ENCODE measurements at regions not wholly inside any gene's neighbourhood (a gene's known extent, or its start where the extent isn't known, plus 50 kb on each side); places are given as distances from the start of the nearest gene placed in this dataset.
"Not testable (repeated sequence)": the region's sequence is repeated elsewhere in the genome, so short reads cannot be mapped to it uniquely, and the experiment has no call there.

- H3K27ac Mint-ChIP-seq: no peak overlapping the region
- peaks cover 14% of the 10 kb centered on the region for H3K9me3 Mint-ChIP-seq
- no peak overlapping the region for H3K4me3 Mint-ChIP-seq
- TF ChIP-seq CTCF (IDR thresholded peaks at IDR 0.05; ENCODE audit: unreplicated experiment): no peak
- H3K27me3 Mint-ChIP-seq (ENCODE audit: low read depth): no peaks in the 10 kb centered on the region
- H3K4me1 Mint-ChIP-seq: peaks cover 10% of the 10 kb centered on the region
- no peak for DNase-seq (ENCODE audit: low spot score in 2 of 2, unreplicated experiment in 2 of 2)
- no peaks in the 10 kb centered on the region for H3K36me3 Mint-ChIP-seq
These were observed 132.2 kb upstream of the FUNDC1 start for GRCh38 chrX:44674906-44675305.

DNA sequence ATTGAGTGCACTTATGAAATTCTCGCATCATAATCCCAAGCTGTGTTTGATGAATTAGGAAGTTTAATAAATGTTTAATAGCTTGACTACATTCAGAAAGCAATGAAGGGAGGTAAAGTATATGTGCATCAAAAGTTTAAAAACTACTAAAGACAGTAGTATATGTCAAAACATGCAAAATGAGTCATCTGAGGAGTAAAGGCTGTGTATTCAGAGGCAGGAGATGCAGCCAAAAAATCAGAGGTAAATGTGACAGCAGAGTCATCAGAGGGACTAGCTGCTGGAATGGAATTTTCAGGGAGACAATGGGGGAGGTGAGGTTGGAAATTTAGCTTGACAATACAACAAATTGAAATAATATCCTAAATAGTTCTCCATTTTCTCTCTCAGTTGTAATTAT, 127.0 kb upstream of the FUNDC1 start:
- TF ChIP-seq CTCF (IDR thresholded peaks at IDR 0.05; ENCODE audit: unreplicated experiment): no peak
- Mint-ChIP-seq H3K36me3 (no peaks in the 10 kb centered on the region), H3K27ac (no peak overlapping the region), H3K27me3 (ENCODE audit: low read depth) (no peaks in the 10 kb centered on the region), H3K4me3 (no peak overlapping the region), H3K4me1 (peaks cover 3% of the 10 kb centered on the region), H3K9me3 (peaks cover 8% of the 10 kb centered on the region)
- no peak for DNase-seq (ENCODE audit: low spot score in 2 of 2, unreplicated experiment in 2 of 2)

DNA sequence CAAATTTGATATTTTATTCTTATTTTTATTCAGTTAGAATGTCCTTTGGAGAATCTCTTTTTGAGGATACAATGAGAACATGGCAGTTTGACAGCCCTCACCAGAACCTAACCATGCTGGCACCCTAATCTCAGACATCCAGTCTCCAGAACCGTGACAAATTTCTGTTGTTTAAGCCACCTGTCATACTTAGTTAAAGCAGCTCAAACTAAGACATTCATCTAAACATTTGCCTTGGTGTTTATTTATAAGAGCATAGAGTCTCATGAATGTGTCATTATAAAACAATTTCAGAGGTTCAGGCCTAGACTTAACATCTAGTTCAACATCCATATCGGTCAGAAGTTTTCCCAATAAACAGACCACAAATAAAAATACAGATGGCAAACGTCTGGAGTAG, 125.1 kb upstream of the FUNDC1 start:
- DNase-seq (ENCODE audit: low spot score in 2 of 2, unreplicated experiment in 2 of 2): no peak
- H3K4me3 Mint-ChIP-seq: no peak overlapping the region
- no peaks in the 10 kb centered on the region for H3K36me3 Mint-ChIP-seq
- no peaks in the 10 kb centered on the region for H3K27me3 Mint-ChIP-seq (ENCODE audit: low read depth)
- peaks cover 12% of the 10 kb centered on the region for H3K9me3 Mint-ChIP-seq
- H3K4me1 Mint-ChIP-seq: peaks cover 3% of the 10 kb centered on the region
- no peak for TF ChIP-seq CTCF (IDR thresholded peaks at IDR 0.05; ENCODE audit: unreplicated experiment)
- H3K27ac Mint-ChIP-seq: no peak overlapping the region

- H3K9me3 Mint-ChIP-seq: peaks cover 28% of the 10 kb centered on the region
- not testable (repeated sequence) for H3K27me3 Mint-ChIP-seq (ENCODE audit: low read depth); H3K36me3 Mint-ChIP-seq; H3K4me1 Mint-ChIP-seq; H3K4me3 Mint-ChIP-seq; H3K27ac Mint-ChIP-seq; DNase-seq (ENCODE audit: low spot score in 2 of 2, unreplicated experiment in 2 of 2)
These were observed 115.1 kb upstream of the FUNDC1 start for GRCh38 chrX:44657718-44658246.

DNA sequence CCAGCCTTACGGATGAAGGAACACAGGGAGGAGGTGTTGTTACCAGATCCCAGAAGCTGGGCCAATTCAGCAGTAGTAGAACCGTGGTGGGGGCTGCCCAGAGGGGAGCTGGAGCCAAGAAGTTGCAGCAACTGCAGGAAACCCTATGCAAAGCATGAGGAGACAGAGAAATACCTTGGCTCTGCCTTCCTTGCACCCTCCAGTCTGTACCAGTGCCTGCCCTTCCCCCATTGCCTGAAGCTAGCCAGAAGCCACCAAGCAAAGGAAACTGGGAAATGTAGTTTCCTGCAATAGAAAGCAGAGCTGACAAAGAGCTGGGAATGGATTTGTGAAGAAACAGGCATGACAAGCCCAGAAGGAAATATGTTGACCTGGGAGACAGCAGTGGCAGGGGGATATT, 108.7 kb upstream of the FUNDC1 start:
- H3K4me3 Mint-ChIP-seq: no peak overlapping the region
- DNase-seq (ENCODE audit: low spot score in 2 of 2, unreplicated experiment in 2 of 2): no peak
- H3K9me3 Mint-ChIP-seq: peaks cover 13% of the 10 kb centered on the region
- H3K27ac Mint-ChIP-seq: no peak overlapping the region
- no peaks in the 10 kb centered on the region for H3K36me3 Mint-ChIP-seq
- H3K27me3 Mint-ChIP-seq (ENCODE audit: low read depth): no peaks in the 10 kb centered on the region
- no peak for TF ChIP-seq CTCF (IDR thresholded peaks at IDR 0.05; ENCODE audit: unreplicated experiment)
- no peaks in the 10 kb centered on the region for H3K4me1 Mint-ChIP-seq

- peaks cover 31% of the 10 kb centered on the region for H3K9me3 Mint-ChIP-seq
- H3K36me3 Mint-ChIP-seq: no peaks in the 10 kb centered on the region
- no peak overlapping the region for H3K27ac Mint-ChIP-seq
- DNase-seq (ENCODE audit: low spot score in 2 of 2, unreplicated experiment in 2 of 2): no peak
- no peaks in the 10 kb centered on the region for H3K27me3 Mint-ChIP-seq (ENCODE audit: low read depth)
- no peak overlapping the region for H3K4me3 Mint-ChIP-seq
- TF ChIP-seq CTCF (IDR thresholded peaks at IDR 0.05; ENCODE audit: unreplicated experiment): no peak
- H3K4me1 Mint-ChIP-seq: no peaks in the 10 kb centered on the region
These were observed 101.1 kb upstream of the FUNDC1 start for GRCh38 chrX:44643723-44644122.

All from mesothelial cell of epicardium (in vitro differentiated cells).